ENCODE measurements at regions not wholly inside any gene's neighbourhood (a gene's known extent, or its start where the extent isn't known, plus 50 kb on each side); places are given as distances from the start of the nearest gene placed in this dataset.

- TF ChIP-seq, protein P1, sequence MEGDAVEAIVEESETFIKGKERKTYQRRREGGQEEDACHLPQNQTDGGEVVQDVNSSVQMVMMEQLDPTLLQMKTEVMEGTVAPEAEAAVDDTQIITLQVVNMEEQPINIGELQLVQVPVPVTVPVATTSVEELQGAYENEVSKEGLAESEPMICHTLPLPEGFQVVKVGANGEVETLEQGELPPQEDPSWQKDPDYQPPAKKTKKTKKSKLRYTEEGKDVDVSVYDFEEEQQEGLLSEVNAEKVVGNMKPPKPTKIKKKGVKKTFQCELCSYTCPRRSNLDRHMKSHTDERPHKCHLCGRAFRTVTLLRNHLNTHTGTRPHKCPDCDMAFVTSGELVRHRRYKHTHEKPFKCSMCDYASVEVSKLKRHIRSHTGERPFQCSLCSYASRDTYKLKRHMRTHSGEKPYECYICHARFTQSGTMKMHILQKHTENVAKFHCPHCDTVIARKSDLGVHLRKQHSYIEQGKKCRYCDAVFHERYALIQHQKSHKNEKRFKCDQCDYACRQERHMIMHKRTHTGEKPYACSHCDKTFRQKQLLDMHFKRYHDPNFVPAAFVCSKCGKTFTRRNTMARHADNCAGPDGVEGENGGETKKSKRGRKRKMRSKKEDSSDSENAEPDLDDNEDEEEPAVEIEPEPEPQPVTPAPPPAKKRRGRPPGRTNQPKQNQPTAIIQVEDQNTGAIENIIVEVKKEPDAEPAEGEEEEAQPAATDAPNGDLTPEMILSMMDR (IDR thresholded peaks at IDR 0.05) = no peak
- TF ChIP-seq POLR2A (IDR thresholded peaks at IDR 0.05) (no peak), POLR2AphosphoS5 (IDR thresholded peaks at IDR 0.05) (no peak)
Measured at GRCh38 chr12:125470838-125471783, 405.9 kb downstream of the AACS start.

Data from prostate gland (tissue), 2 donors.